ENCODE measurements at regions not wholly inside any gene's neighbourhood (a gene's known extent, or its start where the extent isn't known, plus 50 kb on each side); places are given as distances from the start of the nearest gene placed in this dataset.

DNA sequence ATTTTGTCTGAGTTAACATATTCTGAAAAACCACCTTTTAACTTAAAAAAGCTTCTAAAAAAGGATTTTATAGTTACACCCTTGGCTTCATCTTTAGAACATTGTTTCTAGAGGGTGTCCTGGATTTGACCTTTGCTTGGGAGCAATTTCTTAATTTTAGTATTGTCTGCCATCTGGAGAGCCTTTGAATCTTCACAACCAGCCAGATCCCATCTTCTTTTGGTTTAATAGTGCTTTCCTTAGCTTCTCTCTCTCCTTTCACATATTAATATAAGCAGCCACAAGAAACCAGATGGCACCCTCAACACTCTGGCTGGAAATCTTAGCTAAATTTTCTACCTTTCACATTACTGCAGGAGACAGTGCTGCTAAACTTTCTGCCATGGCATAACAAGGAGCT lies 76.5 kb upstream of the TSPAN2 start:
- no peak for DNase-seq (ENCODE audit: low read depth)
- TF ChIP-seq, protein P1, sequence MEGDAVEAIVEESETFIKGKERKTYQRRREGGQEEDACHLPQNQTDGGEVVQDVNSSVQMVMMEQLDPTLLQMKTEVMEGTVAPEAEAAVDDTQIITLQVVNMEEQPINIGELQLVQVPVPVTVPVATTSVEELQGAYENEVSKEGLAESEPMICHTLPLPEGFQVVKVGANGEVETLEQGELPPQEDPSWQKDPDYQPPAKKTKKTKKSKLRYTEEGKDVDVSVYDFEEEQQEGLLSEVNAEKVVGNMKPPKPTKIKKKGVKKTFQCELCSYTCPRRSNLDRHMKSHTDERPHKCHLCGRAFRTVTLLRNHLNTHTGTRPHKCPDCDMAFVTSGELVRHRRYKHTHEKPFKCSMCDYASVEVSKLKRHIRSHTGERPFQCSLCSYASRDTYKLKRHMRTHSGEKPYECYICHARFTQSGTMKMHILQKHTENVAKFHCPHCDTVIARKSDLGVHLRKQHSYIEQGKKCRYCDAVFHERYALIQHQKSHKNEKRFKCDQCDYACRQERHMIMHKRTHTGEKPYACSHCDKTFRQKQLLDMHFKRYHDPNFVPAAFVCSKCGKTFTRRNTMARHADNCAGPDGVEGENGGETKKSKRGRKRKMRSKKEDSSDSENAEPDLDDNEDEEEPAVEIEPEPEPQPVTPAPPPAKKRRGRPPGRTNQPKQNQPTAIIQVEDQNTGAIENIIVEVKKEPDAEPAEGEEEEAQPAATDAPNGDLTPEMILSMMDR (IDR thresholded peaks at IDR 0.05; ENCODE audit: control insufficient read depth, extremely low read depth, insufficient read depth) = no peak
- H3K4me3 ChIP-seq (ENCODE audit: low read depth, low read length) = no peak overlapping the region

DNA sequence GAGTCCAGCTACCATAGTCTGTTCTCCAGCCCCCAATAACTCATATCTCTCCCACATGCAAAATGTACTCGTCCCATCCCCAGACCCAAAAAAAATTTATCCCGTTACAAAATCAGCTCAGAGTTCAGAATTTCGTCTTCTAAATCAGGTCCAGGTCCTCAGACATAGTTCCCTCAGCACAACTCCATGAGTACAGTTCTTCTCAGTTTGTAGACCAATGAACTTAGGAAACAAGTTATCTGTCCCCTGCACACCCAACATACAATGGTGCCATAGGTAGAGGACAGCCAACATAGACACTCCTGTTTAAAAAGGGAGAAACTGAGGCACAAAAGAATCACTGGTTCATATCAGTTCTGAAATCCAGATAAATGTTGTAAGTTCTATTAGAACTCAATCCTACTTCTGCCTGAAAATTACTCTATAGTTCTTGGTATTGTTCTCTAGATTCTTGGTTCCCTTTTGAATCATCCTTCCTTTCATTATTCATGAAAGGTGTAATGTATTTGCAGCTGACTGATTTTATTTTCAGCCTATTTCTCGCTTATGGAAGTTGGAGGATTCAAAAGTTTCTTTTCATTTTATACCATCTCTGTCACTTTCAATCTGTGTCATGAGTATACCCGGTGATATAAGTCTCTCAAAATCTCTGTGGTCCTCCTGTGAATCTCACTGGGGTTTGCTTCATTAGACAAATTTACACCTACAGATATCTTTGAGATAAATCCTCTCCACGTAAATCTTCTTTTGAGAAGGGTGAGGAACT lies 75.8 kb upstream of the TSPAN2 start:
- DNase-seq (ENCODE audit: low read depth) = no peak
- TF ChIP-seq, protein P1 (IDR thresholded peaks at IDR 0.05; ENCODE audit: control insufficient read depth, extremely low read depth, insufficient read depth) = no peak
- no peak overlapping the region for H3K4me3 ChIP-seq (ENCODE audit: low read depth, low read length)

DNA sequence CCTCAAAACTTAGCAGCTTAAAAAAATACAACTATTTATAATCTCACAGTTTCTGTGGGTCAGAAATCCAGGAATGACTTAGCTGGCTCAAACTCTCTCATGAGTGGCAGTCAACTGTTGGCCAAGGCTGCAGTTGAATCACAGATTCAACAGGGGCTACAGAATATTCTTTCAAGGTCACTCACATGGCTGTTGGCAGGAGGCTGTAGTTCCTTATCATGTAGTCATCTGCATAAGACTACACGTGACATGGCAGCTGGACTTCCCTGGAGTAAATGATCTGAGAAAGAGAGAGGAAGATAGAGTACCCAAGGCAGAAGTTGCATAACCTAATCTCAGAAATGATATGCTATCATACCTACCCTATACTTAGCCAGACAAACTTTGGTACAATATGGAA lies 75.2 kb upstream of the TSPAN2 start:
- TF ChIP-seq, protein P1 (IDR thresholded peaks at IDR 0.05; ENCODE audit: control insufficient read depth, extremely low read depth, insufficient read depth) = no peak
- no peak overlapping the region for H3K4me3 ChIP-seq (ENCODE audit: low read depth, low read length)
- DNase-seq (ENCODE audit: low read depth) = no peak

DNA sequence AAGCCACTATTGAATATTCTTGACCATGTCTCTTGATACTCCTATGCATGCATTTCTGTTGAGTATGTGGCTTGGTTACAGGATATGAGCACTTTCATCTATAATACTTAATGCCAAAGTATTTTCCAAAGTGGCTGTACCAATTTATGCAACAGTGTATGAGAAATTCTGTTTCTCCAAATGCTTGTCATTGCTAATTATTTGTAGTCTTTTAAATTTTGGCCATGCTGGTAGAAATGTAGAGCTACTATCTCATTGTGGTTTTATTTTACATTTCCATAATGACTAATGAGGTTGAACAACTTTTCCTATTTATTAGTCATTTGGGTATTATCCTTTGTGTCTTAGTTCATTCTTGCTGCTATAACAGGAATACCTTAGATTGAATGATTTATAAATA lies 71.4 kb upstream of the TSPAN2 start:
- no peak for DNase-seq (ENCODE audit: low read depth)
- no peak overlapping the region for H3K4me3 ChIP-seq (ENCODE audit: low read depth, low read length)
- TF ChIP-seq, protein P1 (IDR thresholded peaks at IDR 0.05; ENCODE audit: control insufficient read depth, extremely low read depth, insufficient read depth) = no peak

DNA sequence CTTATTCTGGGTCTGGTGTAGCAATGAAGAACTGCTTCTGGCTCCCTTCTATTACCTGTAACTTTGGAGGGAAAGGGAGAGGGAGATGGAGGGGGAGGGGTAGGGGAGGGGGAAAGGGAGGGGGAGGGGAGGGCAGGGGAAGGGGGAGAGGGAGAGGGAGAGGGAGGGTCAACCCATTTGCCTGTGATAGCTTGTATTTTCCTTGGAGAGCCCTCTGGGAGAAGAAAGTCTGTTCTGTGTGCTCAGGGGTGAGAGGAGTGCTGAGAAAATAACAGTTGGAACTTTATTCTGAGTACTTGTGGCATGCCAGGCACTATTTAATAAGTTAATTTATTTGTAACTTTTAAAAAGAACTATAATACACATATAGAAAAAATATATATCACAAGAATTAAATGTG lies 70.7 kb upstream of the TSPAN2 start:
- TF ChIP-seq, protein P1 (IDR thresholded peaks at IDR 0.05; ENCODE audit: control insufficient read depth, extremely low read depth, insufficient read depth) = no peak
- no peak for DNase-seq (ENCODE audit: low read depth)
- no peak overlapping the region for H3K4me3 ChIP-seq (ENCODE audit: low read depth, low read length)

DNA sequence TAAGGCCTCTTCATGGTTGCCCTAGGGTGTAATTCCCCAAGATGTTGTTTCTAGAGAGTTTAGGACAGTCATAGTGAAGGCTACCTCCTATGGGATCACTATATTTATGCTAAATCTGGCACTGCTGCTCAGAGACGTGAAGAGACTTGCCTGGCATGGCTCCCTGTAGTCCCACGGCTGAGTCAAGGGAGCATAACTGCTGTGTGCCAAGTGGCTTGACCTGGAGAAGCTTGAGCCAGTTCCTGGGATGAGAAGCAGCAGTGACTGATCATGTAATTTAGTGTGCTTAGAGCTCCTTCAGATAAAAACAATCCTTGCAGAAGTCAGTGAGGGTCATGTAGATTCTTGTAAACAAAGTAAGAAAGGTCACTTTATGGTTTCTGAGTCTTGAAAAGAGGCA lies 68.9 kb upstream of the TSPAN2 start:
- DNase-seq (ENCODE audit: low read depth) = no peak
- H3K4me3 ChIP-seq (ENCODE audit: low read depth, low read length) = no peak overlapping the region
- TF ChIP-seq, protein P1 (IDR thresholded peaks at IDR 0.05; ENCODE audit: control insufficient read depth, extremely low read depth, insufficient read depth) = no peak

All from LNCaP clone FGC (cell line).